Left lung (tissue), 4 donors: ENCODE measurements at regions not wholly inside any gene's neighbourhood (a gene's known extent, or its start where the extent isn't known, plus 50 kb on each side); places are given as distances from the start of the nearest gene placed in this dataset.
A peak's percentile ranks its signal among the peaks of the same experiment; 100 is the strongest.

ENCODE experiments used
- ATAC-seq: fragments of 200-7000 bp; cut with Tn5 transposase; one replicate; pipeline ENCODE4 v1.9.1; 2020; ENCODE audit warnings: moderate library complexity
- DNase-seq, 4 donors: peaks; one replicate each; pipeline ENCODE4 v3.0.0-alpha.2; 2013 to 2020
- H3K27ac ChIP-seq, 2 donors: fragments of 200-600 bp; sonication (generic) in 1 of 2; one replicate each; pipeline versions ENCODE4 v1.5.0 to v1.8.0; 2020 to 2021
- H3K27me3 ChIP-seq, 2 donors: fragments of 200-600 bp; sonication (generic) in 1 of 2; one replicate each; pipeline versions ENCODE4 v1.5.0 to v1.8.0; 2020 to 2021
- H3K36me3 ChIP-seq, 2 donors: fragments of 200-600 bp; sonication (generic) in 1 of 2; one replicate each; pipeline versions ENCODE4 v1.5.0 to v1.8.0; 2020 to 2021
- H3K4me1 ChIP-seq, 2 donors: fragments of 200-600 bp; one replicate each; pipeline ENCODE4 v1.8.0; 2021
- H3K4me3 ChIP-seq, 2 donors: fragments of 200-600 bp; sonication (generic) in 1 of 2; one replicate each; pipeline versions ENCODE4 v1.5.0 to v1.8.0; 2020 to 2021; ENCODE audit warnings: mild to moderate bottlenecking in 1 of 2
- H3K9me3 ChIP-seq, 2 donors: fragments of 200-600 bp; sonication (generic) in 1 of 2; one replicate each; pipeline versions ENCODE4 v1.5.0 to v1.8.0; 2020 to 2021
- intact Hi-C, 2 donors: fragments of 100-400 bp; cut with DNase I; formaldehyde crosslinking; loops; one replicate each; pipeline versions ENCODE4 v1.11.2 to v1.14.2; 2022
- TF ChIP-seq, protein P1 (sequence below), 2 donors: fragments of 200-600 bp; sonication (generic) in 1 of 2; IDR thresholded peaks; one replicate each; pipeline versions ENCODE4 v1.5.0 to v1.8.0; 2021; ENCODE audit warnings: antibody characterized with exemption in 2 of 2
- donor health status: DM: no; HTN: yes; CAD: no.
- donor health status: DM: no; HTN: no; CAD: no.

DNA sequence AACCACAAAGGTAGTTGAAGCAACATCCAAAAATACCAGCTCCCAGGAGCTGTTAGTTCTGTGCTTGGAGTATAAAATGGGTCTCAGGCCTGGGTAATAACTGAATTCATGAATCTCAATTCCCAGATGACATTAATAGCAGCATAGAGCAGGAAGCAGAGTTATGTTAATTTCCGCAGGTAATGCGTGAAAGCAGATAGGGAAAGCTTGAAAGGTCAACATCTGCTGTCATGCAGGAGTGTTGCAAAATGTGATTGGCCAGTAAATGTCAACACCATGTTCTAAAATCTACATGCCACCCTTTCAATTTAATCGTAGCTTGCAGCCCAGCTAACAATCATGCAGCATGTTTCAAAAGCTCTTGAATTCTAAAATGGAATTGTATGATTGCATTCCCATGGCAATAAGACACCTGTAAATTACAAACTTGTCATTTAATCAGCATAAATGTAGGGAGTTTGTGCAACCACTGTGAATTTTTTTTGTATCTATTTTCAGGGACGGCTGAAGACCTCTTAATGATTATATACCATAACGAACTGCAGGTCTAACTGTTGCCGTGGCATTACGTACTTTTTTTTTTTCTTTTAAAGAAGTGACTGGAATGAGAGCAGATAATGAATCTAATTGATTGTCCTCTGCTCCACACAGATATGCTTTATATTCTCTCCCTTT lies 635.8 kb upstream of the FOXG1 start:
- Histone ChIP-seq H3K4me1 (no peaks in the 10 kb centered on the region), H3K36me3 (no peaks in the 10 kb centered on the region), H3K9me3 (peaks cover 0 to 13% of the 10 kb centered on the region in 2 donors), H3K27me3 (no peaks in the 10 kb centered on the region), H3K27ac (no peak overlapping the region), H3K4me3 (no peak overlapping the region)
- ATAC-seq (no peak), DNase-seq (no peak)
- intact Hi-C loops: no loop called here
- TF ChIP-seq, protein P1, sequence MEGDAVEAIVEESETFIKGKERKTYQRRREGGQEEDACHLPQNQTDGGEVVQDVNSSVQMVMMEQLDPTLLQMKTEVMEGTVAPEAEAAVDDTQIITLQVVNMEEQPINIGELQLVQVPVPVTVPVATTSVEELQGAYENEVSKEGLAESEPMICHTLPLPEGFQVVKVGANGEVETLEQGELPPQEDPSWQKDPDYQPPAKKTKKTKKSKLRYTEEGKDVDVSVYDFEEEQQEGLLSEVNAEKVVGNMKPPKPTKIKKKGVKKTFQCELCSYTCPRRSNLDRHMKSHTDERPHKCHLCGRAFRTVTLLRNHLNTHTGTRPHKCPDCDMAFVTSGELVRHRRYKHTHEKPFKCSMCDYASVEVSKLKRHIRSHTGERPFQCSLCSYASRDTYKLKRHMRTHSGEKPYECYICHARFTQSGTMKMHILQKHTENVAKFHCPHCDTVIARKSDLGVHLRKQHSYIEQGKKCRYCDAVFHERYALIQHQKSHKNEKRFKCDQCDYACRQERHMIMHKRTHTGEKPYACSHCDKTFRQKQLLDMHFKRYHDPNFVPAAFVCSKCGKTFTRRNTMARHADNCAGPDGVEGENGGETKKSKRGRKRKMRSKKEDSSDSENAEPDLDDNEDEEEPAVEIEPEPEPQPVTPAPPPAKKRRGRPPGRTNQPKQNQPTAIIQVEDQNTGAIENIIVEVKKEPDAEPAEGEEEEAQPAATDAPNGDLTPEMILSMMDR (IDR thresholded peaks at IDR 0.05): no peak

DNA sequence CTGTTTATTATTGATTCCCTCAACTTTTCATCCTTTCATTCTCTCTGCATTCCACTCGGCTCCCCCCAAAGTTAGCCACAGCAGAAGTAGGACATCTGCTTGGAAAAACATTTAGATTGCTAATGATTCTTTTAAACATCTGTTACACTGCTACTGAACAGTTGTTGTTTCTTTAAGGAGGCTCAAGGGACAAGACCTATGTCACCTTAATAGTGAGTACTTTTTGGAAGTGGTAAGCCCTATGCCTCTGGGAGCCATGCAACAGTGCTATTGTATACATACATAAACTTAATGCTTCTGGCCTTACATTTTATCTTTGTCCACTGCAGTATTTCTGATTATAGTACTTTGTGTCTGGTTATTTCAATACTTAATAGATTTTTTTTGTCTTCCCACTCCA lies 628.2 kb upstream of the FOXG1 start:
- ATAC-seq: no peak
- TF ChIP-seq, protein P1 (IDR thresholded peaks at IDR 0.05): no peak
- intact Hi-C loops: no loop called here
- peaks cover 0 to 11% of the 10 kb centered on the region in 2 donors for H3K9me3 ChIP-seq
- no peak overlapping the region for H3K27ac ChIP-seq
- no peaks in the 10 kb centered on the region for H3K4me1 ChIP-seq
- no peak for DNase-seq
- H3K27me3 ChIP-seq: no peaks in the 10 kb centered on the region
- no peaks in the 10 kb centered on the region for H3K36me3 ChIP-seq
- H3K4me3 ChIP-seq: no peak overlapping the region

DNA sequence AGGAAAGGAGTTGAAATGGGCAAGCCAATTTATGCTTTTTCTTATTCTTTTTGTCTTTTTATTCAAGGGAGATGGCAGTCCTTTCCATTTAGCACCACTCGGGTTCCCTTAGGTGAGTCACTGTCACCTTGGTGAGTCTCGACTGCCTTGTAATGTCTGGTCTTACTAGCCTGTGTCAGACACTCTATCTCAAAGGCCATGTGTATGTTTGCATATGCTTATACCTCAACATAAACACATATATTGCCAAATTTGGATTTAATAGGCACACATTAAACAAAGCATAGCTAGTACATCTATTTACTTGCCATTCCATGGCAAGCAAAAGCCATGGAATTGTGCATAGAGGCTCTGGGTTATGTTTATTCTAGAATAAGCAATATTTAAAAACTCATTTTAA lies 624.9 kb upstream of the FOXG1 start:
- H3K36me3 ChIP-seq: no peaks in the 10 kb centered on the region
- ATAC-seq: no peak
- no peaks in the 10 kb centered on the region for H3K27me3 ChIP-seq
- no peak for DNase-seq
- no peaks in the 10 kb centered on the region for H3K4me1 ChIP-seq
- H3K9me3 ChIP-seq: no peaks in the 10 kb centered on the region
- TF ChIP-seq, protein P1 (IDR thresholded peaks at IDR 0.05): no peak
- no peak overlapping the region for H3K27ac ChIP-seq
- intact Hi-C loops: no loop called here
- H3K4me3 ChIP-seq: no peak overlapping the region

DNA sequence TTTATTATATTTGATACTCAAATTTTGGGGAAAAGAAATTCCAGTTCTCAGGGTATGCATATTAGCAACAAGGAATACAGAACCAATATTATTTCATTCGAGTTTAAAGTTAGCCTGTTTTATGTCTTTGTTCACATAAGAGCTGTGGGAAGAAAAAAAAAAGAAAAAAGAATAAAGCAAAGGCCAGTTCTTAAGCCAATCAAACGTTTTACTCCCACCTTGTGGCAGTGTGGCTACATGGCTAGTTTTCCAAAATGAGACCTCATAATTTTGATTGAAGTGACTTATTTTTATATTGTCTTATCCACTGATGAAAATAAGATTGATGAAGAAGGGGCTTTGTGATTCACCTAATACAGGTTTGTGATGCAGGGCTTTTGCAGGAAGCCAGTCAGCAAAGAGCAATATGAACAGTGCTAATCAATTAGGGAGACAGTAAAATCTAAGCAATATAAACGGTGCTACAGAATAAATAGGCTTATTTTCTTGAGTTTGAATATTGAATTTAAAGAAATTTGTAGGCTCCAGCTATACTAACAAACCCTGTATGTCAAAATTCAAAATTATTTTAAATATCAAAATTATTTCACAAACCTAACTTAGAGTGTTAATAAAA lies 624.1 kb upstream of the FOXG1 start:
- intact Hi-C loops: no loop called here
- no peak for ATAC-seq
- no peaks in the 10 kb centered on the region for H3K4me1 ChIP-seq
- no peaks in the 10 kb centered on the region for H3K27me3 ChIP-seq
- peak in 1 of 4 donors; percentile 8 for DNase-seq
- TF ChIP-seq, protein P1 (IDR thresholded peaks at IDR 0.05): no peak
- H3K27ac ChIP-seq: no peak overlapping the region
- no peaks in the 10 kb centered on the region for H3K36me3 ChIP-seq
- no peak overlapping the region for H3K4me3 ChIP-seq
- no peaks in the 10 kb centered on the region for H3K9me3 ChIP-seq

DNA sequence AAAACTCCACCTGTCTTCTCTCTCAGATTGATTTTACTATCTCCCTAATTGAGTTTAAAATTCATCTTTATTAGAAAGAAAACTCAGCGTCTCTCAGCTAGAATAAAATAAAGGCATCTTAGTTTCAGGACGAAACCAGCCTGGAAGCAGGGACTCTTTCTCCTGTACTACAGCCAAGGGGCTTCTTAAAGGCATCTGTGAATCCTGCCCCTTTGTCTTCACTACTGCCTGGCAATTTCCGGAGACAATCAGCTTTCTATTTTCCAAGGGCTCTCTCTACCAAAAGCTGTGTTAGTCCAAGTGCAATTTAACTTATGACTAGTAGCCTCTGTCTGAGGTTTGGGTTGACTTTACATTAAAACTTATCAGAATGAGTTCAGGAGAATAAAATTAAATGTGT lies 623.3 kb upstream of the FOXG1 start:
- H3K9me3 ChIP-seq: no peaks in the 10 kb centered on the region
- intact Hi-C loops: no loop called here
- no peak overlapping the region for H3K27ac ChIP-seq
- DNase-seq: no peak
- H3K4me1 ChIP-seq: no peaks in the 10 kb centered on the region
- H3K27me3 ChIP-seq: no peaks in the 10 kb centered on the region
- TF ChIP-seq, protein P1 (IDR thresholded peaks at IDR 0.05): no peak
- H3K36me3 ChIP-seq: no peaks in the 10 kb centered on the region
- no peak for ATAC-seq
- no peak overlapping the region for H3K4me3 ChIP-seq
